ENCODE measurements at regions not wholly inside any gene's neighbourhood (a gene's known extent, or its start where the extent isn't known, plus 50 kb on each side); places are given as distances from the start of the nearest gene placed in this dataset.

DNA sequence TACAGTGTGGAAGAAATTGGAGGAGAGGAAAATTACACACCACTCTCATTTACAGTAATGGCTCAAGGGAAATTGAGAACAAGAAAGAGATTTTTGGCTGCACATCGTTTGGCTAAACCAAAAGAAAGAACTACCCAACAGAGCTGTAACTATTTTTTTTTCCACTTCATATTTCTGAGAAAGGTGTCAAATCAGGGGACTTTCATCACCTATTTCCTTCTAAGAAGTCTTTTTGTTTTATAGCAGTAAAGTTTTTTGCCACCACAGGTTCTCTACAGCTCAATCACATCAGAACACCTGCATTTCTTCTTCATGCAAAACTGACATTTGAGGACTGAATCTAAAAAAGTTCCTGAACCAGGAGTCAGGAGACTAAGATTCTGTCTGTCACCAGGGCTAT lies 57.5 kb upstream of the TNIP3 start:
- DNase-seq, result no peak

GRCh38 chr4:121221201-121221600 lies 57.1 kb upstream of the TNIP3 start:
- no peak for DNase-seq

DNA sequence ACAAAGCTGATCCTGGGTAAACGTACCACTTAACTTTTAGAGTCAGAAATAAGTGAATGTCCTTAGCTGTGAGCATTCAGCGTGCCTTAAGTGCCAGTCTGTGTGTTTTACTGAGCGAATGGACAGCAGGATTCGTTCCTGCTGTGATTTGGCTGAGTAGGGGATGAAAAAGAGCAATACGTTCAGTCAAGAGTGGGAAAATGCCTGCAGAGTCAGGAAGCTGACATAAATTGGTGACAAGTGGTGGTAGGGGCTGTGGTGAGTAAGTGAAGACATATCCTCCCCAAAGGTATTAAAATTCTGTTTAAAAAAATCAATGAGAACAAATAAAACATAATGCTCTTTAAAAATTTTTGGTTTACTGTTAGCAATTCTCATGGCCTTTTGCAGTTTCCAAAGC lies 56.6 kb upstream of the TNIP3 start:
- DNase-seq, result no peak

DNA sequence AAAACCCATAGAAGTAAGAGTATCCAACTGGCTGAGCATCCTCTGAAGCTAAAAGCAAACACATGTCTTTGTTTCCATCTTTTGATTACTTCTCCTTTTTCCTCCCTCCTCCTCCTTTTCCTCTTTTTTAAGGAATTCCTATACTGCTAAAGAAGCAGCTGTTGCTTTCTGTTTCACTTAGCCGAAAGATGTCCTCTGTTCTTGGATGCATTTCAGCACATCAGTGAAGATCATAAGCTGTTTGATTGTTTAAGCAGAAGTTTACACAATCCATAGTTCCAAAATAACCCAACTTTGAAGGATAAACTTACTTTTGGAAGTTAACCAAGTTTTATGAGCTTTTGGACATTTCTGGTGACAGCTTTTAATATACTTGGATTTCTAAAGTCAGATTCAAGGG lies 55.1 kb upstream of the TNIP3 start:
- DNase-seq, result no peak

- no peak for DNase-seq
Observed at GRCh38 chr4:121217351-121217750, 53.2 kb upstream of the TNIP3 start.

GRCh38 chr4:121216461-121216860 lies 52.3 kb upstream of the TNIP3 start:
- DNase-seq, result no peak

DNA sequence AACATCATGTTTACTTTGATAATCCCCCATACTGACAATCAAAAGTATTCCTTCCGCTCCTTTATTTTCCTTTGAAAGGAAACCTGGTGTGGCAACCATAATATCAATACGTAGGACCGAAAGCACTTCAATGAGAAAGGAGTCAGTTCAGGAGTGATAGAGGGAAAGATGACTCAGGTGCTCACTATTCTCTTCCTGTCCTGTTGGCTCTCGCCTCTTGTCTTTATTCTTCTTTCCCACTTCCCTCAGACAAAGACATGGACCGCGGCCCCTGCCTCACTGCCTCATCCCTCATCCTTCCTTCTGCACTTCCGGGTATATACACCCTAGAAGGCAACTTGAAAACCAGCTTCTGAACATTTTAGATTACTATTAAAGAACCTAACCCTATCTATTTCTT lies 49.8 kb upstream of the TNIP3 start:
- no peak for DNase-seq

Measured in NCI-H1092 treated with DMSO at 0.1 percent for 48 hours (cell line).